Mammary epithelial cell (primary cell): ENCODE measurements at regions not wholly inside any gene's neighbourhood (a gene's known extent, or its start where the extent isn't known, plus 50 kb on each side); places are given as distances from the start of the nearest gene placed in this dataset.

ENCODE experiments used
- CTCF ChIP-seq, 2 donors: IDR thresholded peaks in 1 of 2; conservative IDR thresholded peaks in 1 of 2; 2 replicates each; pipeline ENCODE4 v1.5.1; 2011 to 2012; ENCODE audit warnings: inconsistent platforms in 2 of 2, low read length in 2 of 2, mild to moderate bottlenecking in 2 of 2, control low read depth in 1 of 2, low read depth in 1 of 2; ENCODE audit not compliant: insufficient read depth in 1 of 2; ENCODE audit errors: extremely low read depth in 1 of 2
- EZH2 ChIP-seq: IDR thresholded peaks from 2 replicates; pipeline ENCODE4 v1.6.1; 2012; ENCODE audit warnings: low read length, inconsistent platforms, borderline replicate concordance

- TF ChIP-seq EZH2 (no peak), CTCF (conservative IDR thresholded peaks at IDR 0.05 in 1 of 2, IDR thresholded peaks at IDR 0.05 in 1 of 2; ENCODE audit: extremely low read depth in 1 of 2, insufficient read depth in 1 of 2, low read depth in 1 of 2, low read length in 2 of 2) (no peak)
These were observed 114.5 kb upstream of the TMEM170B start for GRCh38 chr6:11423072-11423471.
